22Rv1 (cell line): ENCODE measurements at regions not wholly inside any gene's neighbourhood (a gene's known extent, or its start where the extent isn't known, plus 50 kb on each side); places are given as distances from the start of the nearest gene placed in this dataset.

Experiments used
- CTCF ChIP-seq: fragments of 450-650 bp; IDR thresholded peaks from 2 replicates; pipeline ENCODE4 v1.5.1; 2017; ENCODE audit warnings: mild to moderate bottlenecking
- ZFX ChIP-seq: fragments of 450-650 bp; IDR thresholded peaks from 2 replicates; pipeline ENCODE4 v1.6.1; 2017; ENCODE audit warnings: antibody characterized with exemption, borderline replicate concordance

GRCh38 chr9:25261445-25261844 lies 416.8 kb downstream of the TUSC1 start:
- TF ChIP-seq CTCF (peak; percentile 13; the same call in 1 of the 2 replicates), ZFX (no peak)
